B cell (primary cell): ENCODE measurements at regions not wholly inside any gene's neighbourhood (a gene's known extent, or its start where the extent isn't known, plus 50 kb on each side); places are given as distances from the start of the nearest gene placed in this dataset.

Experiments used
- ATAC-seq: fragments of 200-7000 bp; cut with Tn5 transposase; one replicate; pipeline ENCODE4 v1.10.0; 2021; ENCODE audit warnings: low read depth, mild to moderate bottlenecking, moderate number of reproducible peaks, moderate library complexity
- CTCF ChIA-PET: fragments of 350-600 bp; sonication (Branson Sonifier 250); formaldehyde crosslinking; loops from one replicate; lab custom pipeline; 2021; ENCODE audit warnings: antibody characterized with exemption, inconsistent platforms; lab: Charles Lee
- POLR2A ChIA-PET: fragments of 350-600 bp; sonication (Branson Sonifier 250); formaldehyde crosslinking; loops from one replicate; lab custom pipeline; 2021; ENCODE audit warnings: antibody characterized with exemption; lab: Charles Lee
- DNase-seq: peaks from one replicate; pipeline ENCODE4 v3.0.0; 2013
- H2AFZ ChIP-seq: 2 replicates; pipeline ENCODE4 v1.6.1; 2012; ENCODE audit warnings: mild to moderate bottlenecking, low read depth, low read length; ENCODE audit not compliant: insufficient read depth, poor library complexity, severe bottlenecking
- H3K27ac ChIP-seq, 2 donors: 1 replicate in 1 of 2; 2 replicates in 1 of 2; pipeline ENCODE4 v1.5.1; 2012 to 2013; ENCODE audit warnings: low read length in 2 of 2, mild to moderate bottlenecking in 2 of 2, moderate library complexity in 1 of 2
- H3K27me3 ChIP-seq, 4 experiments: fragments of 200-600 bp in 1 of 4; sonication (generic) in 1 of 4; replicated peaks in 1 of 4; 1 replicate in 2 of 4; 2 replicates in 2 of 4; pipeline versions ENCODE4 v1.6.1 to v1.7.0; 2013 to 2016; ENCODE audit warnings: low read length in 3 of 4, mild to moderate bottlenecking in 2 of 4, mixed read lengths in 1 of 4, moderate library complexity in 1 of 4; ENCODE audit not compliant: insufficient read depth in 4 of 4, control insufficient read depth in 3 of 4; ENCODE audit errors: control extremely low read depth in 1 of 4
- H3K36me3 ChIP-seq, 2 experiments: replicated peaks in 1 of 2; 1 replicate in 1 of 2; 2 replicates in 1 of 2; pipeline versions ENCODE4 v1.6.1 to v1.7.1; 2013; ENCODE audit warnings: low read length in 1 of 2; ENCODE audit not compliant: insufficient read depth in 2 of 2, control insufficient read depth in 1 of 2; ENCODE audit errors: control extremely low read depth in 1 of 2, extremely low read depth in 1 of 2
- H3K4me1 ChIP-seq, 2 donors: fragments of 200-600 bp in 1 of 2; sonication (generic) in 1 of 2; 1 replicate in 1 of 2; 2 replicates in 1 of 2; pipeline versions ENCODE4 v1.5.1 to v1.6.1; 2013 to 2017; ENCODE audit warnings: low read length in 2 of 2; ENCODE audit not compliant: control insufficient read depth in 2 of 2, insufficient read depth in 2 of 2
- H3K4me2 ChIP-seq: replicated peaks from 2 replicates; pipeline ENCODE3; 2012; ENCODE audit warnings: mild to moderate bottlenecking, low read depth, low read length; ENCODE audit not compliant: poor library complexity, severe bottlenecking
- H3K4me3 ChIP-seq, 5 experiments: fragments of 200-600 bp in 1 of 5; sonication (generic) in 1 of 5; 1 replicate in 3 of 5; 2 replicates in 2 of 5; pipeline versions ENCODE4 v1.5.1 to v1.7.0; 2011 to 2016; ENCODE audit warnings: low read length in 4 of 5, mild to moderate bottlenecking in 4 of 5, low read depth in 2 of 5, control low read depth in 1 of 5, moderate library complexity in 1 of 5; ENCODE audit not compliant: insufficient read depth in 1 of 5; ENCODE audit errors: control extremely low read depth in 1 of 5, extremely low read depth in 1 of 5
- H3K79me2 ChIP-seq: fragments of 200-600 bp; sonication (generic); one replicate; pipeline ENCODE4 v1.6.0; 2016; ENCODE audit warnings: low read length; ENCODE audit not compliant: control insufficient read depth, insufficient read depth
- H3K9ac ChIP-seq: fragments of 200-600 bp; sonication (generic); 2 replicates; pipeline ENCODE4 v1.6.1; 2017; ENCODE audit warnings: mild to moderate bottlenecking, low read length, moderate library complexity
- H3K9me3 ChIP-seq, 3 donors: one replicate each; pipeline versions ENCODE4 v1.6.1 to v1.7.1; 2013; ENCODE audit warnings: low read length in 2 of 3; ENCODE audit not compliant: control insufficient read depth in 2 of 3, insufficient read depth in 1 of 3; ENCODE audit errors: control extremely low read depth in 1 of 3
- H4K20me1 ChIP-seq: 2 replicates; pipeline ENCODE4 v1.6.0; 2012; ENCODE audit warnings: mild to moderate bottlenecking, low read length; ENCODE audit not compliant: insufficient read depth, control insufficient read depth, poor library complexity, severe bottlenecking
- H3K27ac Mint-ChIP-seq: one replicate; pipeline ENCODE4 v1.8.0; 2021; ENCODE audit warnings: mixed read lengths
- H3K27me3 Mint-ChIP-seq: one replicate; pipeline ENCODE4 v1.8.0; 2021; ENCODE audit warnings: mixed read lengths
- H3K4me1 Mint-ChIP-seq: one replicate; pipeline ENCODE4 v1.8.0; 2021; ENCODE audit warnings: mixed read lengths
- H3K4me3 Mint-ChIP-seq: one replicate; pipeline ENCODE4 v1.8.0; 2021; ENCODE audit warnings: mixed read lengths
- H3K9me3 Mint-ChIP-seq: one replicate; pipeline ENCODE4 v1.8.0; 2022; ENCODE audit warnings: mixed read lengths; ENCODE audit not compliant: insufficient read depth
- CTCF ChIP-seq: fragments of 200-600 bp; IDR thresholded peaks from one replicate; pipeline ENCODE4 v1.8.0; 2022; ENCODE audit warnings: antibody characterized with exemption, mild to moderate bottlenecking
- EZH2 ChIP-seq: IDR thresholded peaks from 2 replicates; pipeline ENCODE4 v1.6.1; 2012; ENCODE audit warnings: borderline replicate concordance, low read depth, mild to moderate bottlenecking, moderate library complexity, low read length; ENCODE audit not compliant: insufficient read depth, poor library complexity, severe bottlenecking
- WGBS: methylation state at CpG from one replicate; pipeline ENCODE4 v1.1.5; 2013; ENCODE audit warnings: missing lambda C conversion rate; ENCODE audit not compliant: insufficient coverage; 5-methylcytosine and 5-hydroxymethylcytosine counted together
- intact Hi-C: fragments of 100-400 bp; cut with micrococcal nuclease; formaldehyde crosslinking; loops from one replicate; pipeline ENCODE4 v1.10.0; 2022

- Histone ChIP-seq H3K4me1 (no peaks in the 10 kb centered on the region), H3K9ac (no peak overlapping the region), H3K79me2 (no peaks in the 10 kb centered on the region), H3K36me3 (no peaks in the 10 kb centered on the region), H3K4me3 (no peak overlapping the region), H3K4me2 (no peak overlapping the region), H3K9me3 (peaks cover 0 to 4% (median 0%) of the 10 kb centered on the region in 3 donors), H3K27me3 (no peaks in the 10 kb centered on the region), H4K20me1 (no peaks in the 10 kb centered on the region), H2AFZ (no peak overlapping the region), H3K27ac (no peak overlapping the region)
- 88% methylated on average over 1 of the region's 1 CpG for WGBS
- TF ChIP-seq CTCF (no peak), EZH2 (no peak)
- no peaks in the 10 kb centered on the region for H3K4me1 Mint-ChIP-seq
- ChIA-PET POLR2A (no interaction called here), CTCF (no interaction called here)
- DNase-seq (no peak), ATAC-seq (no peak)
- no peak overlapping the region for H3K4me3 Mint-ChIP-seq
- intact Hi-C loops: no loop called here
- H3K9me3 Mint-ChIP-seq: peaks cover 15% of the 10 kb centered on the region
- no peak overlapping the region for H3K27ac Mint-ChIP-seq
- no peaks in the 10 kb centered on the region for H3K27me3 Mint-ChIP-seq
These were observed 486.3 kb downstream of the ACTR3B start for GRCh38 chr7:153245809-153246208.

DNA sequence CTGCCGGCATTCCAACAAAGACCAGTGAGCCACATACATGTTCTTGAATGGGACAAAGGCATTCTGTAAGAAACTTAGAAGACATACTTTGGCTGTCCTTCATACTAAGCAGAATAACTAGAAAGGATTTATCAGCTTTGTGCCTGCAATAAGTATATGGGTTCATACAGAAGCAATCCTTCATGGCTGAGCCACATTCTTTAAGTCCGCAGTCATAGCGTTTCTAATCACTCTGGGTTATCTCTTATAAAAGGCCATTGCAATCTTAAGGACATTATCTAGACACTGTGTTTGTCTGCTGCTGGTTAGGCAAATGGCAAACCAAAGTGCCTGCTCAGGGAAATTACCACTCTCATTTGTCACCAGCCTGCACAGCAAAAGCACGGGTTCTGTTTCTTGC lies 488.4 kb downstream of the ACTR3B start:
- POLR2A ChIA-PET: no interaction called here

More for the DNA sequence above, 488.4 kb downstream of the ACTR3B start:
- Histone ChIP-seq H3K4me3 (no peak overlapping the region), H3K27ac (no peak overlapping the region), H3K36me3 (no peaks in the 10 kb centered on the region), H4K20me1 (no peaks in the 10 kb centered on the region), H3K4me1 (no peaks in the 10 kb centered on the region), H3K27me3 (no peaks in the 10 kb centered on the region), H2AFZ (no peak overlapping the region), H3K4me2 (no peak overlapping the region), H3K9ac (no peak overlapping the region), H3K79me2 (no peaks in the 10 kb centered on the region), H3K9me3 (peaks cover 0 to 4% (median 0%) of the 10 kb centered on the region in 3 donors)
- no peak overlapping the region for H3K4me3 Mint-ChIP-seq
- ATAC-seq: no peak
- no peaks in the 10 kb centered on the region for H3K27me3 Mint-ChIP-seq
- CTCF ChIA-PET: no interaction called here
- H3K9me3 Mint-ChIP-seq: peaks cover 17% of the 10 kb centered on the region
- WGBS: 100% methylated on average over 3 of the region's 4 CpGs
- no peak for DNase-seq
- no peaks in the 10 kb centered on the region for H3K4me1 Mint-ChIP-seq
- no peak overlapping the region for H3K27ac Mint-ChIP-seq
- intact Hi-C loops: no loop called here
- TF ChIP-seq CTCF: no peak
